ENCODE measurements at regions not wholly inside any gene's neighbourhood (a gene's known extent, or its start where the extent isn't known, plus 50 kb on each side); places are given as distances from the start of the nearest gene placed in this dataset.
"Not testable (repeated sequence)": the region's sequence is repeated elsewhere in the genome, so short reads cannot be mapped to it uniquely, and the experiment has no call there.

DNA sequence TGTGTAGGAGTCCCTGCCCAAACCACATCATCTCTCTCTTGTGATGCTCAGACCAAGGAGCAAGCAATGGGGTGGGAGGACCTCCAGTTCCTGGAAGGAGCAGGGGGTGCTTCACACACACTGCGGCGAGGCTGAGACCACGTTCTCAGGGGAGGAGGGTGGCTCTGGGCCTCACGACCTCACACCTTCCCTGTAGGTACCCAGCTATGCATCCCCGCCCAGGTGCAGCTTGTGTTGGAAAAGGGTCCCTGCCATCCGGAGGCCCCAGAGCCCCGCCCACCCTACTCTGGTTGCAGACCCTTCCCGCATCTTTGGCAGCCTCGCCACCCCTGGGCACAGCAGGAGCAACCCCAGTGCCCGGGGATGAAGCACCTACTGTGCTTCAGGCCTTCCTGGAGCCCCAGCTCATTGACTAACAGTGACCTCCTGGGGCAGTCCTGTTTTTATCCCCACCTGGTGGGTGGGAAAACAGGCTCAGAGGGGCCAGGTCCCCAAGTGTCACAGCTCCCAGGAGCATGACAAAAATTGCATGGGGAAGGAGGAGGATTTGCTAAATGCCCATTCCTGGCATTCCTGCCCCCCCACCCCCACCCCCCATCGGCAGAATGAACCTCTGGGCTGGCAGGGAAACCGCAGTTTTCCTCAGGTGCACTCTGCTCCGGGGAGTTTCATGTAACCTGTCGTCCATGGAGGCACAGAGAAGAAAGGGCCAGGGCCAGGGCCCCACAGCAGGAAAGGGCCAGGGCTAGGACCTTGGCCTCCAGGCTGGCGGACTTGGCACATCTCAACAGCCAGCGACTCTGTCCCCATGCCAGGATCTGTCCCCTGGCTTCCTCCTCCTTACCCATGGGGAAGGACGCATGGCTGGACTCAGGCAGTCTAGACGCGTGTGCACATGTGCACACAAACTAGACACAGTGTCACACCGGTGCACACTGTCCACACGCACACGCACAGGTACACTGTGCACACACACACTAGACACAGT is 81.0 kb downstream of the IGLL1 start:
- TF ChIP-seq, protein P1, sequence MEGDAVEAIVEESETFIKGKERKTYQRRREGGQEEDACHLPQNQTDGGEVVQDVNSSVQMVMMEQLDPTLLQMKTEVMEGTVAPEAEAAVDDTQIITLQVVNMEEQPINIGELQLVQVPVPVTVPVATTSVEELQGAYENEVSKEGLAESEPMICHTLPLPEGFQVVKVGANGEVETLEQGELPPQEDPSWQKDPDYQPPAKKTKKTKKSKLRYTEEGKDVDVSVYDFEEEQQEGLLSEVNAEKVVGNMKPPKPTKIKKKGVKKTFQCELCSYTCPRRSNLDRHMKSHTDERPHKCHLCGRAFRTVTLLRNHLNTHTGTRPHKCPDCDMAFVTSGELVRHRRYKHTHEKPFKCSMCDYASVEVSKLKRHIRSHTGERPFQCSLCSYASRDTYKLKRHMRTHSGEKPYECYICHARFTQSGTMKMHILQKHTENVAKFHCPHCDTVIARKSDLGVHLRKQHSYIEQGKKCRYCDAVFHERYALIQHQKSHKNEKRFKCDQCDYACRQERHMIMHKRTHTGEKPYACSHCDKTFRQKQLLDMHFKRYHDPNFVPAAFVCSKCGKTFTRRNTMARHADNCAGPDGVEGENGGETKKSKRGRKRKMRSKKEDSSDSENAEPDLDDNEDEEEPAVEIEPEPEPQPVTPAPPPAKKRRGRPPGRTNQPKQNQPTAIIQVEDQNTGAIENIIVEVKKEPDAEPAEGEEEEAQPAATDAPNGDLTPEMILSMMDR (IDR thresholded peaks at IDR 0.05; ENCODE audit: low read length) = no peak
- no peaks in the 10 kb centered on the region for H4K20me1 ChIP-seq (ENCODE audit: insufficient read depth, low read length)
- no peaks in the 10 kb centered on the region for H3K4me1 ChIP-seq (ENCODE audit: insufficient read depth, low read length, severe bottlenecking)
- H3F3A ChIP-seq (ENCODE audit: insufficient read depth, low read length) = no peaks in the 10 kb centered on the region
- H3K27me3 ChIP-seq (ENCODE audit: insufficient read depth, low read length) = no peaks in the 10 kb centered on the region
- H3K79me2 ChIP-seq (ENCODE audit: insufficient read depth, low read length) = no peaks in the 10 kb centered on the region
- H3K4me3 ChIP-seq (ENCODE audit: low read depth, low read length, poor library complexity, severe bottlenecking) = no peak overlapping the region
- no peak overlapping the region for H2AFZ ChIP-seq (ENCODE audit: low read length)
- H3K9me2 ChIP-seq (ENCODE audit: low read depth, low read length) = no peaks in the 10 kb centered on the region
- H3K4me2 ChIP-seq (ENCODE audit: low read length) = no peak overlapping the region
- no peak overlapping the region for H3K27ac ChIP-seq (ENCODE audit: low read depth, low read length, poor library complexity, severe bottlenecking)
- H3K9ac ChIP-seq (ENCODE audit: low read length) = no peak overlapping the region
- no peaks in the 10 kb centered on the region for H3K36me3 ChIP-seq (ENCODE audit: insufficient read depth, low read length)
- no peaks in the 10 kb centered on the region for H3K9me3 ChIP-seq (ENCODE audit: low read length)

DNA sequence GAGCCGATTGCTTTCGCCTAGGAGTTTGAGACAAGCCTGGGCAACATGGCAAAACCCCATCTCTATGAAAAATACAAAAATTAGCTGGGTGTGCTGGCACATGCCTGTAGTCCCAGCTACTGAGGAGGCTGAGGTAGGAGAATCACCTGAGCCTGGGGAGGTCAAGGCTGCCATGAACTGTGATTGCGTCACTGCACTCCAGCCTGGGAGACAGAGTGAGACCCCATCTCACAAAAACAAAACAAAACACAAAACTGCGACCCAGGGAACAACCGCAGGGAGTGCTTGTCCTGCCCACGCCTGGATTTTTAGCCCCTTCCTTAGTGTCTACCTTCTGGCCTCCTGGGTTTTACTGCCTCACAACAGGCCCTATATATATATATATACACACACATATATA is 82.2 kb downstream of the IGLL1 start:
- not testable (repeated sequence) for H3K4me1 ChIP-seq (ENCODE audit: insufficient read depth, low read length, severe bottlenecking); H2AFZ ChIP-seq (ENCODE audit: low read length); H3K36me3 ChIP-seq (ENCODE audit: insufficient read depth, low read length); H4K20me1 ChIP-seq (ENCODE audit: insufficient read depth, low read length); H3K4me2 ChIP-seq (ENCODE audit: low read length); H3K9ac ChIP-seq (ENCODE audit: low read length); H3K4me3 ChIP-seq (ENCODE audit: low read depth, low read length, poor library complexity, severe bottlenecking); H3K9me2 ChIP-seq (ENCODE audit: low read depth, low read length); H3K27ac ChIP-seq (ENCODE audit: low read depth, low read length, poor library complexity, severe bottlenecking); H3K9me3 ChIP-seq (ENCODE audit: low read length); H3F3A ChIP-seq (ENCODE audit: insufficient read depth, low read length); H3K27me3 ChIP-seq (ENCODE audit: insufficient read depth, low read length); H3K79me2 ChIP-seq (ENCODE audit: insufficient read depth, low read length)

DNA sequence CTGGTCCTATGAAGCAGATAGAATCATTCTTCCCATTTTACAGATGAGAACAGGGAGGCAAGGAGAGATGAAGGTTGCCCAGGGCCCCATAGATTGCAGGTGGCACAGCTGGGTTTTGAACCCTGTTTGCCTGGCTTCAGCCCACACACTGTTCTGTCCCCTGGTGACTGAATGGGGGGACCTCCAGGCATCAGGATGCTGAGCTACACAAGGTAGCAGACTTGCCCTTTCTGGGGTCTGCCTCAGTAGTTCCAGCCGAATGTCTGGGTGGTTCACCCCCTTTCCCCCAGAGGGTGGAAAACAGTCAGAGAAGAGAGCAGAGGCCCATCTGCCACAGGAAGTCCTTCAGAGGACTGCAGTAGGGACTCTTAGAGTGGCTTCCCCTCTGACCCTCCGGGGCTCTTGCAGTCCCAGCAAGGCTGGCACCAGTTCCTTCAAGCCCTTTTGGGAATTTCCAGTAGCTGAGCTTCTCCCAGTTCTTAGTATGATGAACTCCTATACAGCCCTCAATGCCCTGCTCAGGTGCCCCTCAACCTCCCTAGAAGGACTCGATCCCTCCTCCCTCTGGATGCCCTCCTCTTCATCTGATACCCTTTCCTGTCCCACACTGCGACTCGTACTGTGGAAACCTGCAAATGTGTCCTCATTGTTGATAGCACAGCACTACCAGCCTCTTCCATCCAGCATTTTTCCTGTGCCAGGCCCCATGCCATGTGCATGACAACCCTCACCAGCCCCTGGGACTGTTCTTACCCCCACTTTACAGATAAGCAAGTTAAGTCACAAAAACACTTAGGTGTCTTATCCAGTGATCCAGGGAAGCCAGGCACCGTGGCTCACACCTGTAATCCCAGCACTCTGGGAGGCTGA is 82.8 kb downstream of the IGLL1 start:
- no peak overlapping the region for H3K4me2 ChIP-seq (ENCODE audit: low read length)
- H3K27me3 ChIP-seq (ENCODE audit: insufficient read depth, low read length) = no peaks in the 10 kb centered on the region
- H3F3A ChIP-seq (ENCODE audit: insufficient read depth, low read length) = no peaks in the 10 kb centered on the region
- no peaks in the 10 kb centered on the region for H3K79me2 ChIP-seq (ENCODE audit: insufficient read depth, low read length)
- no peaks in the 10 kb centered on the region for H3K9me3 ChIP-seq (ENCODE audit: low read length)
- no peaks in the 10 kb centered on the region for H3K9me2 ChIP-seq (ENCODE audit: low read depth, low read length)
- no peaks in the 10 kb centered on the region for H3K36me3 ChIP-seq (ENCODE audit: insufficient read depth, low read length)
- H2AFZ ChIP-seq (ENCODE audit: low read length) = no peak overlapping the region
- TF ChIP-seq, protein P1 (IDR thresholded peaks at IDR 0.05; ENCODE audit: low read length) = no peak
- H3K4me3 ChIP-seq (ENCODE audit: low read depth, low read length, poor library complexity, severe bottlenecking) = no peak overlapping the region
- H3K9ac ChIP-seq (ENCODE audit: low read length) = no peak overlapping the region
- H4K20me1 ChIP-seq (ENCODE audit: insufficient read depth, low read length) = no peaks in the 10 kb centered on the region
- H3K4me1 ChIP-seq (ENCODE audit: insufficient read depth, low read length, severe bottlenecking) = no peaks in the 10 kb centered on the region
- no peak overlapping the region for H3K27ac ChIP-seq (ENCODE audit: low read depth, low read length, poor library complexity, severe bottlenecking)

Measured in OCI-LY1 (cell line).